Kidney epithelial cell (primary cell): ENCODE measurements at regions not wholly inside any gene's neighbourhood (a gene's known extent, or its start where the extent isn't known, plus 50 kb on each side); places are given as distances from the start of the nearest gene placed in this dataset.

Experiments used
- DNase-seq: peaks from one replicate; pipeline ENCODE4 v3.0.0-alpha.2; 2010; ENCODE audit warnings: low read depth
- H3K27me3 ChIP-seq: 2 replicates; pipeline ENCODE4 v1.6.0; 2011; ENCODE audit warnings: low read length; ENCODE audit not compliant: control insufficient read depth, insufficient read depth
- H3K36me3 ChIP-seq: 2 replicates; pipeline ENCODE4 v1.5.1; 2011; ENCODE audit warnings: low read length; ENCODE audit not compliant: control insufficient read depth, insufficient read depth
- H3K4me3 ChIP-seq: 2 replicates; pipeline ENCODE4 v1.5.1; 2011; ENCODE audit warnings: low read depth, mild to moderate bottlenecking, control low read depth, low read length
- TF ChIP-seq, protein P1 (sequence below): IDR thresholded peaks from 2 replicates; pipeline ENCODE4 v1.5.1; 2011; ENCODE audit warnings: mild to moderate bottlenecking, moderate library complexity, low read length, control low read depth, inconsistent platforms; ENCODE audit not compliant: insufficient read depth, poor library complexity, severe bottlenecking

DNA sequence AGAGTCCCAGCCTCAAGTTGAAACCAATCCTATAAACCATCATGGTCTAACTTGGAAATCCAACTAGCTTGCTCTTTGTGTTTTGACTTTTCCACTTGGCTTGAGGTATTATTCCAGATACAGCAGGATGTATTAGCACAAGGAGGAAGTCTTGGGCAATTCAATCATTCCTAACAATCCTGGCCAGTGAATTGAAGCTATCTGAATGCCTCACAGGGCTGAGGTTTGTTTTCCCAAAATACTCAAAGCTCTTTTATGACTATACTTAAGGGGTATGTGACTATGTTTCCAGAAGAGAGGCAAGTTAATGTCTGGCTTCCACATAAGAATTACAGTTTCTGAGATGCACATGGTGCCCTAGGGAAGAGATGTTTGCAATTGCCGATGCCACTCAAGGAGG is 66.8 kb upstream of the SH3RF1 start:
- Histone ChIP-seq H3K27me3 (no peaks in the 10 kb centered on the region), H3K36me3 (no peaks in the 10 kb centered on the region), H3K4me3 (no peak overlapping the region)
- TF ChIP-seq, protein P1, sequence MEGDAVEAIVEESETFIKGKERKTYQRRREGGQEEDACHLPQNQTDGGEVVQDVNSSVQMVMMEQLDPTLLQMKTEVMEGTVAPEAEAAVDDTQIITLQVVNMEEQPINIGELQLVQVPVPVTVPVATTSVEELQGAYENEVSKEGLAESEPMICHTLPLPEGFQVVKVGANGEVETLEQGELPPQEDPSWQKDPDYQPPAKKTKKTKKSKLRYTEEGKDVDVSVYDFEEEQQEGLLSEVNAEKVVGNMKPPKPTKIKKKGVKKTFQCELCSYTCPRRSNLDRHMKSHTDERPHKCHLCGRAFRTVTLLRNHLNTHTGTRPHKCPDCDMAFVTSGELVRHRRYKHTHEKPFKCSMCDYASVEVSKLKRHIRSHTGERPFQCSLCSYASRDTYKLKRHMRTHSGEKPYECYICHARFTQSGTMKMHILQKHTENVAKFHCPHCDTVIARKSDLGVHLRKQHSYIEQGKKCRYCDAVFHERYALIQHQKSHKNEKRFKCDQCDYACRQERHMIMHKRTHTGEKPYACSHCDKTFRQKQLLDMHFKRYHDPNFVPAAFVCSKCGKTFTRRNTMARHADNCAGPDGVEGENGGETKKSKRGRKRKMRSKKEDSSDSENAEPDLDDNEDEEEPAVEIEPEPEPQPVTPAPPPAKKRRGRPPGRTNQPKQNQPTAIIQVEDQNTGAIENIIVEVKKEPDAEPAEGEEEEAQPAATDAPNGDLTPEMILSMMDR, result no peak
- DNase-seq, result peak; percentile 39

DNA sequence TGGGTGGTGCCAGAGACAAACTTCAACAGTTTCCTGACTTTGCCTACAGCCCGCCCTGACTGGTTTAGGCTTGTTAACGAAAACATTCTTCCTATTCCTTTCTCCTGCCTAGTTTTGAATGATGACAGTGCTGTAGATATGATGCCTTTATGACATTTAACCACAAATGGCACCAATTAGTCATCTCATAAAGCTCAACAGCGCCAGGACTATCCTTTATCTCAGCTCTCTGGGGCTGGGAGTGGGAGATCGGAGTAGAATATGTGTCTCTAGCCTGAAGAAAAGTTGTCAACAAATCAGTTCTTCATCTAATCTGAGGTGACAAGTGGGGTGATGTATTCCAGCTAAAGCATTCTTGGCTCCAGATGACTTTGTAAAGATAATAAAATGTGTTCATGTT is 64.6 kb upstream of the SH3RF1 start:
- Histone ChIP-seq H3K4me3 (no peak overlapping the region), H3K36me3 (no peaks in the 10 kb centered on the region), H3K27me3 (no peaks in the 10 kb centered on the region)
- no peak for DNase-seq
- TF ChIP-seq, protein P1, result no peak

DNA sequence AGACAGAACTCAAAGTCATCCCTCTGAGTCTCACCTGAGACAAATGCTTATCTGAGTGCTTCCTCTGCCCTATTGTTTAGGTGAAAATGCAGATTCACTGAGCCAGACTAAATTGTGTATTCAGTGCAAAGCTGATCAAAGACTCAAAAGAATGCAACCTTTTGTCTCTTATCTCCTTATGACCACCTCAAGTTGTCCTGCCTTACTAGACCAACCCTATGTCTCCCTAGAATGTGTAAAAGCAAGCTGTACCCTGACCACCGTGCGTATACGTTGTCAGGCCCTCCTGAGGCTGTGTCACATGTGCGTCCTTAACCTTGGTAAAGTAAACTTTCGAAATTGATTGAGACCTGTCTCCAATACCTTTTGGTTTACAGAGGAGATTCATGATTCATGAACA is 63.6 kb upstream of the SH3RF1 start:
- H3K4me3 ChIP-seq, result no peak overlapping the region
- TF ChIP-seq, protein P1, result no peak
- no peaks in the 10 kb centered on the region for H3K36me3 ChIP-seq

DNA sequence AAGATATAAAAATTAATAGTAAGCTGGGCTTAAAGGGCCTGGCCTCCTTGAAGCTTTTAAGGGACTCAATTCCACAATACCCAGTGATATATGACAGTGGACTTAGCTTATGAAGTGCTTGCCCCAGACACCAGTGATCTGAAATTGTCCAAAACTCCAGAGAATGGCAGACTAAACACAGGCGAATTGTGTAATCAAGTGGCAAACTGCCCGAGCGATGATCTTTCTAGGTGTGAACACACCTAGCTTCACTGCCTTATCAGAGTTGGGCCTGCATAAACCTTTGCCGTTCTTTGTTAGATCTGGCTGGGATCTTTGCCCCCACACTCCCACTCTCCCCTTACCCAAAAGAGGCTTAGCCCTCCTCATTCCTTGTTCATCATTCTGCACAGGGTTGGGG is 62.5 kb upstream of the SH3RF1 start:
- no peaks in the 10 kb centered on the region for H3K36me3 ChIP-seq
- DNase-seq, result no peak
- H3K27me3 ChIP-seq, result no peaks in the 10 kb centered on the region
- H3K4me3 ChIP-seq, result no peak overlapping the region
- TF ChIP-seq, protein P1, result no peak

More for the DNA sequence above, 63.6 kb upstream of the SH3RF1 start:
- H3K27me3 ChIP-seq, result no peaks in the 10 kb centered on the region
- DNase-seq, result no peak

DNA sequence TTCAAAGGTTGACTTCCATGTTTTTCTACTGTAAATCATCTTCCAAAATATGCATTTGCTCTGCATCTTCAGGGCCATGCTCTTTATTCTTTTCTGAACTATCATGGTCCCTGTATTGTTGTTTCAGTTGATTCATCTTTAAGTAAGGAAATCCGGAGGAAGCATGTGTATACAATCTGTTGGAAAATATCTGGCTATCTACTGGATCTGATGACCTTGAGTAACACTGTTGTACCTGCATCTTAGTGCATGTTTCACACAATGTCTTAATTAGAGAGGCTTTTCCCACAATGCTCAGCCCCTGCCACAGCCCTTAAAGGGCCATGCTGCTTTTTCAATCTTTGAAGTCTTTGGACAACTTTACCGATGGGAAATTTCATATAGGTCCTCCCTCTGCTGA is 61.8 kb upstream of the SH3RF1 start:
- Histone ChIP-seq H3K27me3 (no peaks in the 10 kb centered on the region), H3K36me3 (no peaks in the 10 kb centered on the region), H3K4me3 (no peak overlapping the region)
- DNase-seq, result no peak
- TF ChIP-seq, protein P1, result no peak

DNA sequence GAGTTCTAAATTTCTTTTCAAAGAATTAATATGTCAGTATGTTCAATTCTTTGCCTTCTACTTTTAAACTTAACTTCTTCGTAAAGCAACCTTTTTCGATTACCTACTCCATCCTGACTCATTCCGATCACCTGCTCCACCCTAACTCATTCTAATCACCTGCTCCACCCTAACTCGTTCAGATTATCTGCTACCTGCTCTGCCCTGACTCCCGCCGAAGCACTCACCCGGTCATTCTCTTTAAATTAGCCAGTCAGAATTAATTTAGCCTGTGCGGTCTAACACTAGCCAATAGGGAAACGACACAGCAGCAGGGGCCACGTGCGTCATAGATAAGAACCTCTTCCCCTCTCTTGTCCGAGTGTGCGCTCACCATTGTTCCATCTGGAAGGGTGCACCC is 60.1 kb upstream of the SH3RF1 start:
- DNase-seq, result no peak
- Histone ChIP-seq H3K4me3 (no peak overlapping the region), H3K27me3 (no peaks in the 10 kb centered on the region), H3K36me3 (no peaks in the 10 kb centered on the region)
- TF ChIP-seq, protein P1, result no peak
